ENCODE measurements at regions not wholly inside any gene's neighbourhood (a gene's known extent, or its start where the extent isn't known, plus 50 kb on each side); places are given as distances from the start of the nearest gene placed in this dataset.

- Histone ChIP-seq H3K79me2 (ENCODE audit: control insufficient read depth, insufficient read depth, low read length) (no peaks in the 10 kb centered on the region), H3K9ac (replicated peaks; ENCODE audit: extremely low read depth, insufficient read depth, low read length) (no peak overlapping the region), H4K20me1 (replicated peaks; ENCODE audit: control insufficient read depth, extremely low read depth, insufficient read depth, low read length) (no peaks in the 10 kb centered on the region), H3K36me3 (ENCODE audit: control insufficient read depth in 2 of 2, extremely low read depth in 1 of 2, insufficient read depth in 2 of 2, low read length in 2 of 2) (no peaks in the 10 kb centered on the region), H3K9me3 (replicated peaks; ENCODE audit: control insufficient read depth, insufficient read depth, low read length) (no peaks in the 10 kb centered on the region), H3K4me1 (ENCODE audit: control insufficient read depth, extremely low read depth, insufficient read depth, low read length) (no peaks in the 10 kb centered on the region), H3K9me1 (replicated peaks; ENCODE audit: control insufficient read depth, extremely low read depth, insufficient read depth, low read length) (no peaks in the 10 kb centered on the region), H3K4me3 (replicated peaks in 1 of 3; ENCODE audit: insufficient read depth in 1 of 3, low read depth in 1 of 3, low read length in 3 of 3) (no peak overlapping the region), H3K27me3 (ENCODE audit: control insufficient read depth in 2 of 2, insufficient read depth in 2 of 2, low read length in 2 of 2) (no peaks in the 10 kb centered on the region), H3K27ac (ENCODE audit: insufficient read depth, low read depth, low read length) (no peak overlapping the region), H2AFZ (ENCODE audit: low read depth, low read length) (no peak overlapping the region), H3K4me2 (ENCODE audit: insufficient read depth, low read length) (no peak overlapping the region)
- ChIA-PET POLR2A (no interaction called here), CTCF (no interaction called here)
- FAIRE-seq (no peak), DNase-seq (ENCODE audit: low read depth, low spot score) (no peak)
- dilution Hi-C loops (cut with MboI; ENCODE audit: extremely low pct_ligation_motif_present, low sequenced_read_pairs) = no loop called here
- no TSS peak for BruUV-seq (replicated peaks)
- TF ChIP-seq GATA2 (IDR thresholded peaks at IDR 0.05; ENCODE audit: insufficient read depth, insufficient read length, low read depth, low read length) (no peak), MYC (IDR thresholded peaks at IDR 0.05; ENCODE audit: low read depth, low read length) (no peak), EZH2 (IDR thresholded peaks at IDR 0.05; ENCODE audit: borderline replicate concordance, low read depth, low read length, severe bottlenecking) (no peak), FOS (IDR thresholded peaks at IDR 0.05; ENCODE audit: borderline replicate concordance, insufficient read depth, low read length) (no peak)
- intact Hi-C loops (cut with micrococcal nuclease) = no loop called here
Observed at GRCh38 chr10:62655337-62655994, 149.1 kb upstream of the ADO start.

- H3K9me3 ChIP-seq (replicated peaks; ENCODE audit: control insufficient read depth, insufficient read depth, low read length) = no peaks in the 10 kb centered on the region
- H3K27ac ChIP-seq (ENCODE audit: insufficient read depth, low read depth, low read length) = no peak overlapping the region
- intact Hi-C loops (cut with micrococcal nuclease) (no loop called here), dilution Hi-C loops (cut with MboI; ENCODE audit: extremely low pct_ligation_motif_present, low sequenced_read_pairs) (no loop called here)
- DNase-seq (ENCODE audit: low read depth, low spot score) = no peak
- POLR2A ChIA-PET = no interaction called here
- H3K9me1 ChIP-seq (replicated peaks; ENCODE audit: control insufficient read depth, extremely low read depth, insufficient read depth, low read length) = no peaks in the 10 kb centered on the region
- no peak overlapping the region for H3K4me2 ChIP-seq (ENCODE audit: insufficient read depth, low read length)
- no TSS peak for BruUV-seq (replicated peaks)
- no peak overlapping the region for H3K9ac ChIP-seq (replicated peaks; ENCODE audit: extremely low read depth, insufficient read depth, low read length)
- no peak for FAIRE-seq
- H3K4me1 ChIP-seq (ENCODE audit: control insufficient read depth, extremely low read depth, insufficient read depth, low read length) = no peaks in the 10 kb centered on the region
- TF ChIP-seq GATA2 (IDR thresholded peaks at IDR 0.05; ENCODE audit: insufficient read depth, insufficient read length, low read depth, low read length) (no peak), POLR2A (IDR thresholded peaks at IDR 0.05; ENCODE audit: low read depth, low read length) (no peak), MYC (IDR thresholded peaks at IDR 0.05; ENCODE audit: low read depth, low read length) (no peak), FOS (IDR thresholded peaks at IDR 0.05; ENCODE audit: borderline replicate concordance, insufficient read depth, low read length) (no peak), JUN (IDR thresholded peaks at IDR 0.05; ENCODE audit: borderline replicate concordance, insufficient read depth, insufficient read length, low read depth) (no peak), MAX (IDR thresholded peaks at IDR 0.05; ENCODE audit: insufficient read depth, insufficient read length) (no peak), POLR2AphosphoS5 (IDR thresholded peaks at IDR 0.05; ENCODE audit: insufficient read depth, low read depth, low read length) (no peak), CTCF (IDR thresholded peaks at IDR 0.05; ENCODE audit: extremely low read depth in 1 of 2, insufficient read depth in 1 of 2, low read depth in 1 of 2, low read length in 2 of 2) (no peak), EZH2 (IDR thresholded peaks at IDR 0.05; ENCODE audit: borderline replicate concordance, low read depth, low read length, severe bottlenecking) (no peak)
- no peaks in the 10 kb centered on the region for H3K36me3 ChIP-seq (ENCODE audit: control insufficient read depth in 2 of 2, extremely low read depth in 1 of 2, insufficient read depth in 2 of 2, low read length in 2 of 2)
- no peak overlapping the region for H3K4me3 ChIP-seq (replicated peaks in 1 of 3; ENCODE audit: insufficient read depth in 1 of 3, low read depth in 1 of 3, low read length in 3 of 3)
- CTCF ChIA-PET = no interaction called here
- no peaks in the 10 kb centered on the region for H3K79me2 ChIP-seq (ENCODE audit: control insufficient read depth, insufficient read depth, low read length)
- H2AFZ ChIP-seq (ENCODE audit: low read depth, low read length) = no peak overlapping the region
- H4K20me1 ChIP-seq (replicated peaks; ENCODE audit: control insufficient read depth, extremely low read depth, insufficient read depth, low read length) = no peaks in the 10 kb centered on the region
- H3K27me3 ChIP-seq (ENCODE audit: control insufficient read depth in 2 of 2, insufficient read depth in 2 of 2, low read length in 2 of 2) = no peaks in the 10 kb centered on the region
Observed at GRCh38 chr10:62657244-62657835, 147.2 kb upstream of the ADO start.
